Breast epithelium (tissue), 3 donors: ENCODE measurements at regions not wholly inside any gene's neighbourhood (a gene's known extent, or its start where the extent isn't known, plus 50 kb on each side); places are given as distances from the start of the nearest gene placed in this dataset.

Experiments
- POLR2A ChIP-seq: fragments of 450-650 bp; IDR thresholded peaks from one replicate; pipeline ENCODE4 v1.6.1; 2016; ENCODE audit warnings: antibody characterized with exemption, mild to moderate bottlenecking, moderate library complexity
- TF ChIP-seq, protein P1 (sequence below), 3 donors: fragments of 450-650 bp; IDR thresholded peaks; one replicate each; pipeline ENCODE4 v1.5.1; 2016 to 2017; ENCODE audit warnings: antibody characterized with exemption in 3 of 3, mild to moderate bottlenecking in 3 of 3, moderate library complexity in 3 of 3

DNA sequence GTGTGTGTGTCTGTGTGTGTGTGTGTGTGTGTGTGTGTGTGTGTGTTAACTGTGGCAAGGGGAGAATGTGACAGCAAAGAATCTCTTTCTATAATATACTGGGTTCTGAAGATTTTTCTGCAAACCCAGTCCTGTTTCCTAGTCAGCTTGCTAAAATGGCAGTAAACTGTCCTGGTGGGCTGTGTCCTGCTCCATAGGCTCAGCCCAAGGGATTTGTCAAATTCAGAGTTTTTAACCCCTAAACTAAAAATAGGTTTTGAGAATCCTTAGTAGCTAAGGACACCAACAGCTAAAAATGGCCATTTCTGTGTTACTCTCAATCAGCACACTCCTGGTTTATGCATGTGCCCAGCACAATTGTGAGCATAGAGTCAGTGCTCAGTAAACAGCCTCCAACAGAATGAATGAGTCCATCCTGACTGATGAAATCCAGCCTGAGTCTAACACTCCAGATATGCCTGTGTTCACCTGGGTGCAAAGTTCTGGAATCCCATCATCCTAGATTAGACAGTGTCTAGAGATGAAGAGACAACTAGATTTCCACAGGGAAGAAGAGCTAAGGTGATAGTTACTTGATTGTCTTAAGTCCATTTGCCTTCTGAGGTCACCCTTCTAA is 192.6 kb downstream of the TTC6 start:
- TF ChIP-seq, protein P1, sequence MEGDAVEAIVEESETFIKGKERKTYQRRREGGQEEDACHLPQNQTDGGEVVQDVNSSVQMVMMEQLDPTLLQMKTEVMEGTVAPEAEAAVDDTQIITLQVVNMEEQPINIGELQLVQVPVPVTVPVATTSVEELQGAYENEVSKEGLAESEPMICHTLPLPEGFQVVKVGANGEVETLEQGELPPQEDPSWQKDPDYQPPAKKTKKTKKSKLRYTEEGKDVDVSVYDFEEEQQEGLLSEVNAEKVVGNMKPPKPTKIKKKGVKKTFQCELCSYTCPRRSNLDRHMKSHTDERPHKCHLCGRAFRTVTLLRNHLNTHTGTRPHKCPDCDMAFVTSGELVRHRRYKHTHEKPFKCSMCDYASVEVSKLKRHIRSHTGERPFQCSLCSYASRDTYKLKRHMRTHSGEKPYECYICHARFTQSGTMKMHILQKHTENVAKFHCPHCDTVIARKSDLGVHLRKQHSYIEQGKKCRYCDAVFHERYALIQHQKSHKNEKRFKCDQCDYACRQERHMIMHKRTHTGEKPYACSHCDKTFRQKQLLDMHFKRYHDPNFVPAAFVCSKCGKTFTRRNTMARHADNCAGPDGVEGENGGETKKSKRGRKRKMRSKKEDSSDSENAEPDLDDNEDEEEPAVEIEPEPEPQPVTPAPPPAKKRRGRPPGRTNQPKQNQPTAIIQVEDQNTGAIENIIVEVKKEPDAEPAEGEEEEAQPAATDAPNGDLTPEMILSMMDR (IDR thresholded peaks at IDR 0.05): no peak
- TF ChIP-seq POLR2A: no peak
